ENCODE measurements at regions not wholly inside any gene's neighbourhood (a gene's known extent, or its start where the extent isn't known, plus 50 kb on each side); places are given as distances from the start of the nearest gene placed in this dataset.
"Not testable (repeated sequence)": the region's sequence is repeated elsewhere in the genome, so short reads cannot be mapped to it uniquely, and the experiment has no call there.

- no peak for DNase-seq (ENCODE audit: low spot score)
These were observed 176.1 kb downstream of the MINAR1 start for GRCh38 chr15:79608066-79608864.

DNA sequence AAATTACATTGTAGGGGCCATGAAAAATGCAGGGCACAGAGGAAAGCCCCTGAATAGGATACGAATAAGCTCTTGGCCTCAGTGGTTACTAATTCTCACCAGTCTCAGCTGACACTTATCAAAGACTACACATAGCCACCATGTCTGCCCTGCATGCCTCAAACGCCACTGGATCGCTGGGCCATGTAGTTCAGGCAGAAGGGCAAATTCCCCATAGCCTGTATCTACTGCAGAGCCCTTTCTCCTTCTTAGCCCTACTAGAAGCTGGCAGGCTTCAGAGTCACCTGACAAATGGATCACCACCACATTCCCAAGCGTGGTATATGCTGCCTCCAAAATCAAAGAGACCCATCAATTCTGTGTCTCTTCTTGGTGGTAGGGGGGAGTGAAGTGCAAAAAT lies 177.4 kb downstream of the MINAR1 start:
- no peak for DNase-seq (ENCODE audit: low spot score)

GRCh38 chr15:79610021-79610420 lies 177.9 kb downstream of the MINAR1 start:
- DNase-seq (ENCODE audit: low spot score): no peak

GRCh38 chr15:79615754-79616153 lies 183.6 kb downstream of the MINAR1 start:
- no peak for DNase-seq (ENCODE audit: low spot score)

- no peak for DNase-seq (ENCODE audit: low spot score)
These were observed 184.9 kb downstream of the MINAR1 start for GRCh38 chr15:79617071-79617470.

DNA sequence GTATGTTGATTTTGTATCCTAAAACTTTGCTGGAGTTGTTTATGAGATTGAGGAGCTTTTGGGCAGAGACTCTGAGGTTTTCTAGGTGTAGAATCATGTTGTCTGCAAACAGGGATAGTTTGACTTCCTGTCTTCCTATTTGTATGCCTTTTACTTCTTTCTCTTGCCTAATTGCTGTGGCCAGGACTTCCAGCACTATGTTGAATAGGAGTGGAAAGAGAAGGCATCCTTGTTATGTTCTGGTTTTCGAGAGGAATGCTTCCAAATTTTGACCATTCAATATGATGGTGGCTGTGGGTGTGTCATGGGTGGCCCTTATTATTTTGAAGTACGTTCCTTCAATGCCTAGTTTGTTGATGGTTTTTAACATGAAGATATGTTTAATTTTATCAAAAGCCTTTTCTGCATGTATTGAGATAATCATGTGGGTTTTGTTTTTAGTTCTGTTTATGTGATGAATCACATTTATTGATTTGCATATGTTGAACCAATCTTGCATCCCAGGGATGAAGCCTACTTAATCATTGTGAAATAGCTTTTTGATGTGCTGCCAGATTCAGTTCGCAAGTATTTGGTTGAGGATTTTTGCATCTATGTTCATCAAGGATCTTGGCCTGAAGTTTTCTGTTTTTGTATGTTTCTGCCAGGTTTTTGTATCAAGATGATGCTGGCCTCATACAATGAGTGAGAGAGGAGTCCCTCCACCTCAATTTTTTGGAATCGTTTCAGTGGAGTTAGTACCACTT lies 188.1 kb downstream of the MINAR1 start:
- no peak for DNase-seq (ENCODE audit: low spot score)

DNA sequence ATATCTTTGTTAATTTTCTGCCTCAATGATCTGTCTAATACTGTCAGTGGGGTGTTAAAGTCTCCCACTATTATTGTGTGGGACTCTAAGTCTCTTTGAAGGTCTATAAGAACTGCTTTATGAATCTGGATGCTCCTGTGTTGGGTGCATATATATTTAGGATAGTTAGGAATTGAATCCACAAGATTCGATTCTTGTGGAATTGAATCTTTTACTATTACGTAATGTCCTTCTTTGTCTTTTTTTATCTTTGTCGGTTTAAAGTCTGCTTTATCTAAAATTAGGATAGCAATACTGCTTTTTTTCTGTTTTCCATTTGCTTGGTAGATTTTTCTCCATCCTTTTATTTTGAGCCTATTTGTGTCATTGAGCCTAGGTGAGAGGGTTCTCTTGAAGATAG lies 189.7 kb downstream of the MINAR1 start:
- DNase-seq (ENCODE audit: low spot score): not testable (repeated sequence)

GRCh38 chr15:79623488-79623887 lies 191.4 kb downstream of the MINAR1 start:
- DNase-seq (ENCODE audit: low spot score): no peak

DNA sequence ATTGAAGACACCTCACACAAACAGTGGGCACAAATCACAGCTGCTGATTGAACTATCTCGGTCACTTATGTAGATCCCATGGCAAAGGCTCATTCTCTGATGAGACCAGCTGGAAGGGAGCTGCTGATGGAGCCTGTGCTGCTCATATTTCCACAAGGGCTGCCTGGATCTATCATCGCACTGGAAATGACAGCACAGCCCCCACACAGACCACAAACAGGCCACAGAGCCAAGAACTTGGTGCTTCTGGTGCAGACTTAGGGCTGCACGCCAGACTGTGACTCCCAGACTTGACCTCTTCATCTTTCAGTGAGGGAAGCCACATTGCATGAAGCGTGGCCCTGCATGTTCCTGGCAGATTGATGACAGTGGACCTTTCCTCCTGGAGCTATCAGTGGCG lies 197.6 kb downstream of the MINAR1 start:
- no peak for DNase-seq (ENCODE audit: low spot score)

GRCh38 chr15:79632457-79632856 lies 200.3 kb downstream of the MINAR1 start:
- no peak for DNase-seq (ENCODE audit: low spot score)

GRCh38 chr15:79635149-79635771 lies 203.1 kb downstream of the MINAR1 start:
- DNase-seq (ENCODE audit: low spot score): no peak

DNA sequence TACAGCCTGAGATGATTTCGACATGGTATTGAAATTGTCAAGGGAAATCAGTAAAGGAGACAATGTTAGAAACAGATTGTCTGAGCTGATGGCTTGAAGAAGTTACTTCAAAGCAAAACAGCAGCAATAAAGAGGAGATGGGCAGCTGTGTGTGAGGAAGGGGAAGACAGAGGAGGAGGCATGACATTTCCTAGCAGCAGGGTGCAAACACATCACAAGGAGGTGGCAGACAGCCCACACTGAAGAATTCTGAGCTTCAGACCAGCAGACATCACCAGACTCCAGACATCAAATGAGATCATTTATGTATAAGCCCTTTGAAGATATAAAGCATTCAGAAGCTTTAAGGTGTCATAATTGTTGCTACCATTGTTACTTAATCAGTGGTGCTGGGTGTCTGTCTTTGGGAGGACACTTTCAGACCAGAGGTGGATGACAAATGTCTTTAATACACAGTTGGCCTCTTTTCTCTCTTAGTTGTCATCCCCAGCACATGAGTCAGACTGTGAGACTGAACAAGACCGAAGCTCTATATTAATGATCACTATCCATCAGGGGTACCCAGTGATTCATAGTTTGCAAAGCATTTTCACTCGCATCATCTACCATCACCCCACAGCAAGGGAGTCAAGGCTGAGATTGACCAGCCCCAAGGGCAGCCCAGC lies 203.9 kb downstream of the MINAR1 start:
- no peak for DNase-seq (ENCODE audit: low spot score)

GRCh38 chr15:79640206-79640605 lies 208.1 kb downstream of the MINAR1 start:
- no peak for DNase-seq (ENCODE audit: low spot score)

GRCh38 chr15:79641841-79642240 lies 209.7 kb downstream of the MINAR1 start:
- no peak for DNase-seq (ENCODE audit: low spot score)

GRCh38 chr15:79643393-79643792 lies 211.3 kb downstream of the MINAR1 start:
- DNase-seq (ENCODE audit: low spot score): no peak

DNA sequence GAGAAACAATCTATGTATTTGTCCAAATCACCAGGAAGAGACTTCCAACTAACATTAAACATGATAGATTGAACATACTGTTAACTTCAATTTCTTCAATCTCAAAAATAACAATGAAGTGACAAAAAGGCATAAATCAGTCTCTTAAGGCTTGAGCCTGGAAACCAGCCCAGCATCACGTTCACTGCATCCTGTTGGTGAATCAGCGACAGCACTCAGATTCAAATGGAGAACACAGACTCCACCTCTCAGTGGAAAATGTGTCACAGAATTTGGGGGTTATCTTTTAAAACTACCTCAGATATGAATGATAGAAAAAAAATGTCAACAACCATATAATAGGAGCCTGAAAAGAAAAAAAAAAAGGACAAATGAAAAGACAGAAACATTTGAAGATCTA lies 212.0 kb downstream of the MINAR1 start:
- no peak for DNase-seq (ENCODE audit: low spot score)

GRCh38 chr15:79652972-79653371 lies 220.8 kb downstream of the MINAR1 start:
- not testable (repeated sequence) for DNase-seq (ENCODE audit: low spot score)

DNA sequence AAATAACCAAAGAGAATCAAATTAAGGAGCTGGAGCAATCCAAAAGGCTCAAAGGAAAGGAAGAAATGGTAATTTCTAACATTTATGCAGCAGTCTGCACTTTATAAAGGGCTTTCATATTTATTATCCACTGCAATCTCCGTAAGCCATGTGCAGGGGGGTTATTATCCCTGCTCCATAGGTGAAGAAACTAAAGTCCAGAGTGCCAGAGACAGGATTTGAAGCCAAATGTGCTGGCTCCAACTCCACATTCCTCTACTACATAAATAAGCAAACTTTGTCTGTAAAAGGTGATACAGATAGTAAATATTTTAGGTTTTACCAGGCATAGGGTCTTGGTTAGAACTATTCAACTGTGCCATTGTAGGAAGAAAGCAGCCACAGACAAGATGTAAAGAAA lies 221.4 kb downstream of the MINAR1 start:
- no peak for DNase-seq (ENCODE audit: low spot score)

GRCh38 chr15:79656151-79657000 lies 224.2 kb downstream of the MINAR1 start:
- no peak for DNase-seq (ENCODE audit: low spot score)

GRCh38 chr15:79657722-79658121 lies 225.6 kb downstream of the MINAR1 start:
- DNase-seq (ENCODE audit: low spot score): no peak

DNA sequence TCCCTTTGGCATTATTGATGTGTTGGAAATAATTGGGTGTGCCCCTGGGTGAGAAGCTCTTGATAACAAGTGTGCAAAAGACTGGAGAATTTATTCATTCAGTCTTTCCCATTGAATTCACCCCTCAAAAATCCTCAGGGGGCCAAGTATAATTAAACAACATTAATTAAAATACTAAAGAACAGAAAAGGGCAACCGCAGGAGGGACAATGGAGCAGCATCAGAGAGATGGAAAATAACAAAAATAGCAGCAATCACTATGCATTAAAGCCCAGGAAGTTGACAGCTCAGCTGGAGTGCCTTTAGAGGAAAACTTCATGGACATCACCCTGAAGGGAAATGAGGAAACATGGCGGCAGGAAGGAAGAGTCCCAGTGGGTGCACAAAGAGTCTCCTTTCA lies 227.6 kb downstream of the MINAR1 start:
- no peak for DNase-seq (ENCODE audit: low spot score)

DNA sequence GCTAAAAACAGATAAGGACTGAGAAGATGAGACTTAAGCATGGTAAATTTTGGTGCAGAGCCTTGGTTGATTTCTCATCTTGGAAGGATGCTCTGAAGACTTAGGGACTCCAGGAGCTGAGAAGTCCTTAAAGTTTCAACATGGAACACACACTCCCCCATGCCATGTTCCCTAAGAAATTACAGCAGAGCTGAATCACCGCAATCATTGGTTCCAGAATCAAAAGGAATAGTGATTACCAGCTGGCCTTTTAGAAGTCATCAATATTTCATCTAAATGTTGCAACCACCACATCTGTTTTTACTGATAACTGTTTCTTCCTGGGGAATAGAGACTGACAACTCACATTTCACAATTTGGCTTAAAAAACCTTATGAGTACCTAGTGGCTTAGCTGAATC lies 229.3 kb downstream of the MINAR1 start:
- no peak for DNase-seq (ENCODE audit: low spot score)
